NCI-H2107 treated with DMSO at 0.1 percent for 48 hours (cell line): ENCODE measurements at regions not wholly inside any gene's neighbourhood (a gene's known extent, or its start where the extent isn't known, plus 50 kb on each side); places are given as distances from the start of the nearest gene placed in this dataset.
"Not testable (repeated sequence)": the region's sequence is repeated elsewhere in the genome, so short reads cannot be mapped to it uniquely, and the experiment has no call there.

Experiments used
- DNase-seq: peaks from one replicate; lab custom pipeline; 2025; ENCODE audit not compliant: unreplicated experiment; lab: John Stamatoyannopoulos, UW

DNA sequence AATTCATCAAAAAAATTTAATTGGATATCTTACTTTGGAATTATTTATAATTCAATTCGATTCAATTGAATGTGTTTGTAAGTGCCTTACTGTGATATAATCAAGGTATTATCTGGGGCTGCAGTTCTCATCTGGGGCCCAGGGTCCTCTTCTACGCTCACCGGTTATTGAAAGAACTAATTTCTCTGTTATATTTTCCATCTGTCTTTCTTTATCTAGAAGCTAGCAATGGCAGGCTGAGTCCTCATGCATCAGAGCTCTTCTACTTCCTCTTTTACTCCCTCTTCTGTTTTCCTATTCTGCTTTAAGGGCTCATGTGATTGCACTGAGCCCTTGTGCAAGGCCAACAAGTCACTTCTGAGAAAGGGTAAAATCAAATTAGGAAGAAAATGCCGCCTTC lies 315.6 kb downstream of the RAD51AP2 start:
- not testable (repeated sequence) for DNase-seq

DNA sequence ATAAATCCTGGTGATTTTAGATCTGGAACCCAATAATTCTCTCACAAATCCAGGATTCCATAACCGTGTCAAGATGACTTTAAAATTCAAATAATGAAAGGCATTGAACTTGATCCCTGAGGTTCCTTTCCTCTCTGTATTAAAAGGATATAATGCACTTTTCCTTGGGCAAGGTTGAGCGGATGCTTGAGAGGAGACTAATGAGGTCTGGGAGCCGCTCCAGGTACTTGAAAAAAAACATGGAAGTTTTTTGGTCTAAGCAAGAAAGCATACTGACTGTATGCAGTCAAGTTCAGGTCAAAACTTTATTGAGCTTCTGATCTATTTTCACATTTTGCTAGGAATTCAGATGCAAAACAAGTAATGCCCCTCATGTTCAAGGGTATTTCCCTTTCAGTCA lies 318.5 kb downstream of the RAD51AP2 start:
- no peak for DNase-seq

DNA sequence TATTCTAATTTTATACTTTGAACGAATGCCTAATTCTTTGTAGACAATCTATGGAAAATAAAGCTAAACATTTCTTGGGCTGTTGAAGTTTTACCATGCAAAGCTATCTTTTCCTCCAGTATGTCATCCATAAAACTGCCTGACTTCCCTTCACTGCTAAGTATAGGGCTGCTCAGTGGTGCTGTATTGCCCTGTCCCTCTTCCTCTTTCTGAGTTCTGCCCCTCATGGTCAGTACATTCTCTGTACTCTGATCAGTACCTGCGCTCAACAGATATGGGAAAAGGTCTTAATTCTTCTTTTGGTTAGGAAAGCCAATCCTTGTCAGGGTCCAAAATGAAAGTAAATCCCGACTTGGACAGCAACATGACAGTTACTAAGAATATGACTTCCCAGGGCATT lies 321.9 kb downstream of the RAD51AP2 start:
- no peak for DNase-seq

DNA sequence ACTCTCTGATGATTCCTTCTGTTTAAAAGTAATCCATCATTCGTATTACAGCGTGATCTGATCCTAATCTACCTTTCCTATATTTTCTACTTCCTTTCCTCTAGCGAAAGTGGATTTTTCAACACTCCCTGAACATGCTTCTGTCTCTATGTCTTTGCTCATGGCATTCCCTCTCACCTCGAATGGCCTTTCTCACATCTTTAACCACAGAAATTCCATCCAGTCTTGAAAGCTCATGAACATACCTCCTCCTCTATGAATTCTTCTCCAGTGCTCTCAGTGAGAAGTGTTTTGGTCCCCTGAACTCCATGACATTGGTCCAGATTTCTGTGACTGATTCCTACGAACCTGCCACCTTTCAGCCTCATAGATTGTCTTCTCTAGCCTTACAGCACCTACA lies 323.2 kb downstream of the RAD51AP2 start:
- no peak for DNase-seq

DNA sequence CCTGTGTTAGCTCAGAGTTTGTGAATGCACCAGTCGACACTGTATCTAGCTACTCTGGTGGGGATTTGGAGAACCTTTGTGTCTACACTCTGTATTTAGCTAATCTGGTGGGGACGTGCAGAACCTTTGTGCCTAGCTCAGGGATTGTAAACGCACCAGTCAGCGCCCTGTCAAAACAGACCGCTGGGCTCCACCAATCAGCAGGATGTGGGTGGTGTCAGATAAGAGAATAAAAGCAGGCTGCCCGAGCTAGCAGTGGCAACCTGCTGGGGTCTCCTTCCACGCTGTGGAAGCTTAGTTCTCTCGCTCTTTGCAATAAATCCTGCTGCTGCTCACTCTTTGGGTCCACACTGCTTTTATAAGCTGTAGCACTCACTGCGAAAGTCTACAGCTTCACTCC lies 324.2 kb downstream of the RAD51AP2 start:
- DNase-seq, result no peak

DNA sequence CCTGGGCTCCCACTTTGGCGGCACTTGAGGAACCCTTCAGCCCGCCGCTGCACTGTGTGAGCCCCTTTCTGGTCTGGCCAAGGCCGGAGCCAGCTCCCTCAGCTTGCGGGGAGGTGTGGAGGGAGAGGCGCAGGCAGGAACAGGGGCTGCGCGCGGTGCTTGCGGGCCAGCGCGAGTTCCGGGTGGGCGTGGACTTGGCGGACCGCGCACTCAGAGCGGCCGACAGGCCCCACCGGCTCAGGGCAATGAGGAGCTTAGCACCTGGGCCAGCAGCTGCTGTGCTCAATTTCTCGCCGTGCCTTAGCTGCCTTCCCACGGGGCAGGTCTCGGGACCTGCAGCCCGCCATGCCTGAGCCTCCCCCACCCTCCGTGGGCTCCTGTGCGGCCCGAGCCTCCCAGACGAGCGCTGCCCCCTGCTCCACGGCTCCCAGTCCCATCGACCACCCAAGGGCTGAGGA lies 324.8 kb downstream of the RAD51AP2 start:
- DNase-seq, result not testable (repeated sequence)

DNA sequence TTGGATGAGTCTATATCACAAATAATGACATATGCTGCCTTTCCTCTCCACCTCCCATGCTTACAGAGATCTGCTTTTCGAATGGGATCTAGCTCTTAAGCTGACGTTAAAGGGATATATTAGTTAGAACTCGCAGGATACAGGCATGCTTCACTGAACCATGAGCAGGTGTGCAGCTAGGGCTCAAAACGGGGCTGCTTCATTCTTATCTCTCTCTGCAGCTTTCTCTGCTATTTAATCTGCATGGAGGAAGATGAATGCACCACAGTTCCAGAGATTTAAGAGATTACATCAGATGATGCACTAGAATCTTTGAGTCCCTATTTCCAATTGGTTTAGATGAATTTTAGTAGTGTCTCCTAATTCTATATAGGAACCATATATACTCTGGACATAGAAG lies 327.0 kb downstream of the RAD51AP2 start:
- no peak for DNase-seq

DNA sequence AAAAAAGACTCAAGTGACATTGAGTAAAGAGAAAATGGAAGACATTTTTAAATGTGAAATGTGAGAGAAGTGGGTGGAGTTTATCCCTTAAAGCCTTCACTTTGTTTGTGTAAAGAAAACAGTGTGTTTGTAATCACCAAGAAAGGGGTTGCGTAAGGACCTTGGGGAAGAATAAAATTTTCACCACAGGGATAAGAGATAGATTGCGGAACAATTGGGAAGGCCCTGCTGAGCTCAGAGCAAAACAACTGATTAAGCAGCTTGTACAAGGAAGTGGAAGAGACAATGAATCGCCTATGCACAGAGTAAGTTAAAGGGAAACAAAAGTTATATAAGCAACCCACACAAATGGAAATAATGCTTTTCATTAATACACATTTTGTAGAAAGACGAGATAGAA lies 327.7 kb downstream of the RAD51AP2 start:
- no peak for DNase-seq

DNA sequence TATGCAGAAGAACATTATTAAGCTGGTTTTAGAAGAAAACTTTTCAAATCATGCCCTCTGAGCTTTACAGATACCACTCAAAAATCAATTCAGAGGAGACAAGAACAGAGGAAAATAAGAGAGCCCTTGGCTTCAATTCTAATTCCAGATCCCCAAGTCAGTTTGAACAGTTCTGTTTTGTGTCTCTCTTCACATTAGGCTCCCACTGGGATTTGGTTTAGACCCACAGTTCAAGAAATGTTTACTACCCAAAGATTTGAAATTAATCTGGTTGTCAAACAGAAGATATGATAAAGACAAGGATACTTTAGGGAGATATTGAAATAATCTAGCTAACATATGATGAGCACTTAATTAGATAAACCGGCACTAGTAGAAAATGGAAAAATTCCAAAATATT lies 329.5 kb downstream of the RAD51AP2 start:
- no peak for DNase-seq

DNA sequence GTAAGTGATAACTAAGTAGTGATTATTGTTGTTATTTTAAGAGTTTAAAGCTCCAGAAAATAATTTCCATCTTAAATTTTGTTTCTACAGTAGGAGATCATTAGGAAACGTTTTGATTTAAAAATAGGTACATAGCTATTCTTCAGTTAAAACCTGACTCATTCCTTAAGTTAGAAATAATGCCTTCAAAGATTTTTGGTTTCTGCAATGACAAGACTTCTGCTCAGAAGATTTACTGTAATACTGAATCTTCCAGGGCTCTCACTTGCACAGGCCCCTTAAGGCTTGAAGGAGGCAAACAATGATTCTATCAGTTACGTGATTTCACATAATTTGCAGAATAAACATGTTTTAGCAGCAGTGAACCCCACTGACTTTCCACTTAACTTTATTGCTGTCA lies 333.7 kb downstream of the RAD51AP2 start:
- DNase-seq, result no peak

DNA sequence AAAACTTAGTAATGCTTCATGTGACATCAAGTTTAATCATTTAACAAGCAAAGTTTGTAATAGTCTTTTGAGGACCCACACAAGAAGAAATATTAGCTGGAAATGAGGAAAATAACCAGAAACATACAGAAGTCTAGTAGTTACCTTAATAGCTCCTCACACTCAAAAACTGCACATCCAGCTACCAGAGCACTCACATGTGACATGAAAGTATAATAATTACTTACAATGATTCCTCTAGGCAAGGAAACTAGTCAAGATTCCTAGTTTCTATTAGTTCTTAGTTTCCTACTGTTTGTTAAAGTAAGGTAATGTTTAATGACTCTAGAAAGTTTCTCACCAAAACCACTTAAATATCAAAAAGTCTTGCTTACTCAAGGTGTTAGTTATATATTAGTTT lies 335.8 kb downstream of the RAD51AP2 start:
- no peak for DNase-seq

DNA sequence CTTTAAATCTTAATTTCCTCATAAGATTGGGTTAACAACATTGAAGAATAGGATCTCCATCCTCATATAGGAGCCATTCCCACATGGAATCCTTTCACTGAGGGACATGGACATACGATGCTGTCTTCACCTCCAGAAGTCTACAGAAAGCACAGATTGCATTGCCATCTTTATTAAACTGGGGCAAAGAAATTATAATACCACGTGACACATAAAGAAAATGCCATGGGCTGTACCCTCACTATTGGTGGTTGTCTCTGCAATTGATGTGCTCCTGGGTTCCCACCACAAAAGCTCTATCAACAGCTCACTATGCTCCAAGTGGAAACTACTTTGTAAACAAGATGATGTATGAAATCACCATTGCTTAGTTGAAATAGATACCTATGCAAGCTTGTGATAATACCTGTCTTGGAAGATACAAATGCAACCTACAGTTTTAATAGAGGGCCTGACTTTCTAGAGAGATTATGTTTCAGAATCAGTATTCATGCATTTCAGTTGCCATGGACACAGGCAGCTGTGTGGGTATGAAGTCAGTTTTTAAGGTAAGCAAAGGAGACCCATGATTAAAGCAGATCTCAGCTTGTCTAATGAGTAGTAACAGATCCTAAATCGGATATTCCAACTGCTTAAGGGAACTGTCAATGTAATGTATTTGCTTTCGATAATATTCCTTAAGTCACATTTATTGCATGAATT lies 337.0 kb downstream of the RAD51AP2 start:
- no peak for DNase-seq

DNA sequence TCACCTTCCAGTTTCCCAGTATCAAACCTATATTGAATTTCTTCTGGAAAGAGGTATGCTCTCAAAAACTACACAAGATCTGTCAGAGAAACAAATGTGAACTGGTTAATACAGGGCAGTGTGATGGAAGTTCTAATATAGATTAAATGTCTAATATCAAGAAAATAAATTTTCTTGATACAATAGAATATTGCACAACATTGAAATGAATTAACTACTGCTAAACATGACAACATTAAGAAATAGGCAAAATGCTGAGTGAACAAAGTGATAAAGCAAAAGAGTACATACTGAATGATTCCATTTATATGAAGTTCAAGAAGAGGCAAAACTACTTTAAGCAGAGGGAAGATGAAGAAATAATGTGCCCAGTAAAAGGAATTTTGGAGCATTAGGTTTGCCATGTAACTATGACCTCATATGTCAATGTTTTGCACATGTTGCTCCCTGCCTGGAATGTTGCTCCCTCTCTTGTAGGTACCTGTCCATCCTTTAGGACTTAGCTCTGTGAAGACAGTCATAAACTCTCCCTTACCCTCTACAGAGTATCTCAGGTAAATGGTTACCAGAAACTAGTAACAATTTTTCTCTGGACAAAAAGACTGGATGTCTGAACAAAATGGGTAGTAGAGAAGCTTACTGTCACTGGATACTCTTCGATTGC lies 339.0 kb downstream of the RAD51AP2 start:
- no peak for DNase-seq

DNA sequence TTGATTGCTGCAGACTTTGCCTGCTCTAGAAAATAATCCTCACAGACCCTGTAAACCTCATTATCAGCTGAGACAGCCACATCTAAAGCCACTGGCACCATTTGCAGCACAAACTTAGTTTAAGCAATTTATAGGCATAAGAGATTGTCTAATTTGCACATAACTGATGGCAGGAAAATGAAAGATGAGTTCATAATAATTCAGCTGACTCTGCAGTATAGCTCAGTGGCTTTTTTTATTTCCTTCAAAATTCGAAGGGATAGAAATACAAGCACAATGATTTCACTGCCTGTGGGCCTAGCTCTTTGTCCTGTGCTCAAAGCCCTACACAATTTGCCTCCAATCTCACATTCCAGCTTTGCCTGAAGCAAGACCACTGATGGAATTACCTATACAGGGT lies 341.2 kb downstream of the RAD51AP2 start:
- DNase-seq, result no peak

DNA sequence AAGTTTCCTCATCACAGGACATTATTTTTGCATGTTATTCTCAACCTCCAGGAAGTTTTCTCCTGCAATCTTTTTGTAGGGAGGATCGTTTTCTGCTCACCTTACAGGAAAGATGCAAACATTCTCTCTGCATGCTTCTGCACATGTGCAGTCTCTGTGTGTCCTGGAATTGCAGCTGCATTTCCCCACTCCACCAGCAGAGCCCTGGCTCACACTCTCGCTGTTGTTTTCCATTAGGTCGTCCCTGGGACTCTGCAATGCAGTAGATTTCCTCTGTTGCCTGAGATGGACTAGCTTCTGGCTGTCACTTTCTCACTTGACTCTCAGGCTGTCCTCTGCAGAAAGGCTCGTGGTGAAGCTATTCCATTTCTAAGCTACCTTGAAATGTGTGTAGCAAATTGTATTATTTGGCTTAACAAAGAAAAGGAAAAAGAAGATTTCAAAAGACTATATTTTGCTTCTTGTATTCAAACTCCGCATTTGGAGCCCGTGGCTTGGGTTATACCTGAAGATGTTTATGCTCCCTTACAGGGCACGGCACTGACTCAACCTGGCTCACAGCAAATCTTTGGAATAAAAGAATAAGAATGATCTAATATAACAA lies 346.7 kb downstream of the RAD51AP2 start:
- no peak for DNase-seq

DNA sequence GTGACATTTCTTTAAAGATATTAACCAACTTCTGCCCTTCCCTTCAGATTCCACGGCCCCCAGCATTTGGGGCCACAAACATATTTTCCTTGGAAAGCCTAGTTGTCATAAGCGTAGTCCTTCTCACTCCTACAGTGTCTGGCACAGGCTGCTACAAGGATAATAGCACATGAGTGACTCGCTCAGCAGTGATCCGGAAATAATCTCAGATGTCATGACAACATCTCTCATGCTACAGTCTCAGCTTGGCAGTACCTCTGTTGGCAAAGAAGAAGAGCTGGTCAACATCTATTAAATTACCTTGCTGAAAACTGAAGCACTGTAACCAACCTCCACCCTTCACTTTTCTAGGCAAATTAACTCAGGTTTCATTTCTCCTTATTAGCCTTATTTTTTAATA lies 351.7 kb downstream of the RAD51AP2 start:
- no peak for DNase-seq

DNA sequence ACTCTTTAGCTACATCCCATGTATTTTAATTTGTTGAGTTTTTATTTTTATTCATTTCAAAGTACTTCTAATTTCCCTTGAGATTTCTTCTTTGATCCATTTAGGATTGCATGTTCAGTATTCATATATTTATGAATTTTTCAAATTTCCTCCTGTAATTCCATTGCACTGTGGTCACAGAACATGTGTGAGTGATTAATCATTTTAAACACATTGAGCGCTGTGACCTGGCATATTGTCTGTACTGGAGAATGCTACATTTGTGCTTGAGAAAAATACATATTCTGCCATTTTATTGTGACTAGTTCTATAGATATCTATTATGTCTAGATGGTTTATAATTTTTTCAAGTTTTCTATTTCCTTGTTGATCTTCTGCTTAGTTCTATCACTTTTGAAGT lies 353.7 kb downstream of the RAD51AP2 start:
- no peak for DNase-seq

DNA sequence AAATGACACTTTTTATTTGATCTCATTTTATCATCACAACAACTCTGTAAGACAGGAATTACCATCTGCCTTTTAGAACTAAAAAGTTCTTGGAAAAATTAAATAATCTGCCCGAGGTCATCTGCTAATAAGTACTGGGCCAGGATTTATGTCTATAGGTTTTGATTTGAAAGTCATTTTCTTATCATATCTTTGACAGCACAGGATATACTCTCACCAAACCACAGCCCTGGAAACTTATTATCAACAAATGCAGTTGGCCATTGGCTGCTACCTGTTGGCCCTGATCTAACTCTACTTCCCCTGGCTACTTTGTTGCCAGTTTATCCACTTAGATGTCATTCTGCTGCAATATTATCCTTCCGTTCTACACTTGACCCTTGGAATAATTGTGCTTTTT lies 354.6 kb downstream of the RAD51AP2 start:
- no peak for DNase-seq

DNA sequence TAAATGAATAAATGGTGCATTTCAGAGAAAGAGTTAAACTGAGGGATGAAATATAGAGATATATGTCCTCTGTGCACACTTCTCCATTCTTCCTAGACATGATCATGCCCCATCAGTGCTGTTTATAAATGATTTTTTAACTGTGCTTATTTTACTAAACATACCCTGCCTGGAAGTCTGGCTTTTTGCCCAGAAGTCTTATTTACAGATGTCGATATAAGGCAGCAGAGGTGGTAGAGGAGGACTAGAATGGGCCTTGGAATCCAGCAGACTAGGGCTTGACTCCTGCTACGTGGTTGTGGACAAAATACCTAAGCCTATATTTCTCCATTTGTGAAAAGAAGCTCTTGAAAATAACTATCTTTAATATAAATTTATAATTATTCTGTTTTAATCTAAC lies 355.5 kb downstream of the RAD51AP2 start:
- DNase-seq, result no peak

DNA sequence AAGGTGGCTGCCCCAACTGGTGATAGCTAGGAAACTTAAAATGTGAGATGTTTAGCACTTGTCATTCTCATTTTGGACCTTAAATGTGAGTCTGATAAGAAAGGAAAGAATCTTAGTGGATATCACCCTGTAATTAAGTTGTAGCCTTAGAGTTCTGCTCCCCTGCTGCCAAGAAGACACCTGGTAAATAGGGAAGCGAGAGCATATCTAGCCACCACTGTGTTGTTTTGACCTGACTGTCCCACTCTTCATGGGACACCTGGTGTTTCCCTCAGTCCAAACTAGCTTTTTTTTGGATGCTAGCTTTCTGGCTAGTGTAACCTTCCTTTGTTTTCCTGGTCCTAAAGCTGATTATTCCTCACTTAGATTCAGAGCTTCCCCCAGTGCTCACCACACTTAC lies 357.6 kb downstream of the RAD51AP2 start:
- no peak for DNase-seq

DNA sequence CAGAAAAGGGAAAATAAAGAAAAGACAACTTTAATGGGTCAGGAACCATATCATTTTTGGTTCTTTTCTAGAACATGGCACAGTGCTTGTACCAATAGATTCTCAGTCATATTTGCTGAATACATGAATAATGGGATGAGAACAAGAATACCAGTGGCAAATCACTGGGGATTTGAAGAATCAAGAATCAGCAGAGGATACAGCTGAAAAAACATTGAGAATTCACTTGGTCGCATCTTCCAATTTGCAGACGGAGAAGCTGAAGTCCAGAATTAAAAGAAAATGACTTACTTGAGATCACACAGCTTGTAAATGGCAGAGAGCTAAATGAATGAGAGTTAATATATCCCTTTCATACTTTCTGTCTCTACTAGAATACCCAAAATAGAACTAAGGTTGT lies 362.2 kb downstream of the RAD51AP2 start:
- DNase-seq, result no peak

DNA sequence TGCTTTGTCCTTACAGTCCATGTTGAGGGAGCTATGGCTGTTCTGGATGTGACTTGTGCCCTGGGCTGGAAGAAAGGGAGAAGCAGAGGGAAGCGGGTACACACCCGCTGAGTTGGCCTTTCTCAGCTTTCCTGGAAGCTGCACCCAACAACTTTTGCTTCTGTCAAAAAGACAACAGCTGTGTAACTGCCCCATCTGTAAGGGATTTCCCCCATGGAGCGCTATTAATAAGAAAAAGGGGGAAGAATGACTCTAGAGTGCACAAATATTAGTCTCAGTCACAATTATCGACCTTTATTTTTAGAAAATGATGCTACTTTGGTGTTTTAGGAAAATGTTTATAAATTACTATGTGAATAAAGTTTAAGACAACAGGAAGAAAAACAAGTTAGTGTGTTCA lies 368.3 kb downstream of the RAD51AP2 start:
- DNase-seq, result no peak
